Testis (tissue), 2 donors: ENCODE measurements at regions not wholly inside any gene's neighbourhood (a gene's known extent, or its start where the extent isn't known, plus 50 kb on each side); places are given as distances from the start of the nearest gene placed in this dataset.

ENCODE experiments used
- POLR2A ChIP-seq: fragments of 450-650 bp; IDR thresholded peaks from one replicate; pipeline ENCODE4 v1.6.1; 2017; ENCODE audit warnings: antibody characterized with exemption, mild to moderate bottlenecking, moderate library complexity
- TF ChIP-seq, protein P1 (sequence below), 3 experiments: fragments of 450-650 bp in 2 of 3; fragments of 200-600 bp in 1 of 3; sonication (generic) in 1 of 3; IDR thresholded peaks; one replicate each; pipeline ENCODE4 v1.5.1; 2016 to 2019; ENCODE audit warnings: antibody characterized with exemption in 3 of 3, mild to moderate bottlenecking in 2 of 3, moderate library complexity in 1 of 3

DNA sequence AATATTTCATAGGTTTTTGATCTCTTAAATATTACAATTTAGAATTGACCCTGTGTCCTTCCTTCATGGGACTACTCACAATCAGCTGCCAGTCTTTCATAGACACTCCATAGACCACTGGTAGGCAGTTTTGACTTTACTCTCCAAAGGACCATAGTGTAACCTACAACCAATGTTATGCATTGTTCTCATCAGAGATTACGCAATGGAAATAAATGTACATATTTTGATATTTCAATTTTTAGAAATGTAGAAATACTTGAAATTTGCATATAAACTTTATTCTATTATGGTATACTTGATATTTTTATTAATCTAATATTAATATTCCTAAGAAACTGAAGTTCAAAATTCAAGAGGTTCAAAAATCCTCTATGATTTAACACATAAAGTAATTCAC, 446.4 kb upstream of the KCND2 start:
- TF ChIP-seq, protein P1, sequence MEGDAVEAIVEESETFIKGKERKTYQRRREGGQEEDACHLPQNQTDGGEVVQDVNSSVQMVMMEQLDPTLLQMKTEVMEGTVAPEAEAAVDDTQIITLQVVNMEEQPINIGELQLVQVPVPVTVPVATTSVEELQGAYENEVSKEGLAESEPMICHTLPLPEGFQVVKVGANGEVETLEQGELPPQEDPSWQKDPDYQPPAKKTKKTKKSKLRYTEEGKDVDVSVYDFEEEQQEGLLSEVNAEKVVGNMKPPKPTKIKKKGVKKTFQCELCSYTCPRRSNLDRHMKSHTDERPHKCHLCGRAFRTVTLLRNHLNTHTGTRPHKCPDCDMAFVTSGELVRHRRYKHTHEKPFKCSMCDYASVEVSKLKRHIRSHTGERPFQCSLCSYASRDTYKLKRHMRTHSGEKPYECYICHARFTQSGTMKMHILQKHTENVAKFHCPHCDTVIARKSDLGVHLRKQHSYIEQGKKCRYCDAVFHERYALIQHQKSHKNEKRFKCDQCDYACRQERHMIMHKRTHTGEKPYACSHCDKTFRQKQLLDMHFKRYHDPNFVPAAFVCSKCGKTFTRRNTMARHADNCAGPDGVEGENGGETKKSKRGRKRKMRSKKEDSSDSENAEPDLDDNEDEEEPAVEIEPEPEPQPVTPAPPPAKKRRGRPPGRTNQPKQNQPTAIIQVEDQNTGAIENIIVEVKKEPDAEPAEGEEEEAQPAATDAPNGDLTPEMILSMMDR (IDR thresholded peaks at IDR 0.05), result no peak
- TF ChIP-seq POLR2A, result no peak
